CD4-positive, alpha-beta T cell treated with Interleukin-17A for 4 hours (primary cell): ENCODE measurements at regions not wholly inside any gene's neighbourhood (a gene's known extent, or its start where the extent isn't known, plus 50 kb on each side); places are given as distances from the start of the nearest gene placed in this dataset.
"Not testable (repeated sequence)": the region's sequence is repeated elsewhere in the genome, so short reads cannot be mapped to it uniquely, and the experiment has no call there.

Experiments
- DNase-seq: peaks from one replicate; pipeline ENCODE4 v3.0.0-alpha.2; 2020; ENCODE audit warnings: mixed read lengths

- DNase-seq = peak; percentile 76
Measured at GRCh38 chr1:120357046-120357445, 57.8 kb upstream of the NBPF8 start.

GRCh38 chr1:120356170-120356569 is 58.7 kb upstream of the NBPF8 start:
- DNase-seq = peak; percentile 4

GRCh38 chr1:120354618-120355184 is 60.1 kb upstream of the NBPF8 start:
- DNase-seq = peak; percentile 57

GRCh38 chr1:120342231-120343073 is 72.4 kb upstream of the NBPF8 start:
- peak; percentile 13 for DNase-seq

- DNase-seq = peak; percentile 27
Measured at GRCh38 chr1:120341756-120342155, 73.1 kb upstream of the NBPF8 start.

- DNase-seq = not testable (repeated sequence)
Measured at GRCh38 chr1:120340838-120341751, 73.7 kb upstream of the NBPF8 start.

GRCh38 chr1:120315738-120316137 is 99.1 kb upstream of the NBPF8 start:
- not testable (repeated sequence) for DNase-seq

GRCh38 chr1:120311930-120312329 is 102.9 kb upstream of the NBPF8 start:
- not testable (repeated sequence) for DNase-seq

- DNase-seq = not testable (repeated sequence)
Measured at GRCh38 chr1:120308940-120309578, 105.8 kb upstream of the NBPF8 start.

GRCh38 chr1:120305046-120305445 is 109.8 kb upstream of the NBPF8 start:
- not testable (repeated sequence) for DNase-seq

GRCh38 chr1:120304341-120304740 is 110.5 kb upstream of the NBPF8 start:
- DNase-seq = not testable (repeated sequence)

GRCh38 chr1:120299433-120300057 is 115.3 kb upstream of the NBPF8 start:
- DNase-seq = not testable (repeated sequence)

GRCh38 chr1:120298487-120298886 is 116.3 kb upstream of the NBPF8 start:
- not testable (repeated sequence) for DNase-seq

GRCh38 chr1:120297345-120297953 is 117.4 kb upstream of the NBPF8 start:
- not testable (repeated sequence) for DNase-seq

GRCh38 chr1:120290105-120290504 is 113.8 kb upstream of the SEC22B start:
- not testable (repeated sequence) for DNase-seq

GRCh38 chr1:120289601-120290074 is 113.3 kb upstream of the SEC22B start:
- DNase-seq = not testable (repeated sequence)

- DNase-seq = not testable (repeated sequence)
Measured at GRCh38 chr1:120288814-120289600, 112.7 kb upstream of the SEC22B start.

- DNase-seq = not testable (repeated sequence)
Measured at GRCh38 chr1:120288167-120288566, 111.8 kb upstream of the SEC22B start.

GRCh38 chr1:120282744-120283464 is 106.6 kb upstream of the SEC22B start:
- not testable (repeated sequence) for DNase-seq

- not testable (repeated sequence) for DNase-seq
Measured at GRCh38 chr1:120278259-120278610, 101.9 kb upstream of the SEC22B start.
